ENCODE measurements at regions not wholly inside any gene's neighbourhood (a gene's known extent, or its start where the extent isn't known, plus 50 kb on each side); places are given as distances from the start of the nearest gene placed in this dataset.

GRCh38 chr1:70842562-70842961 lies 205.1 kb downstream of the PTGER3 start:
- TF ChIP-seq MAX (CRISPR knock-in tag; IDR thresholded peaks at IDR 0.05) (no peak), ZBTB21 (CRISPR knock-in tag; IDR thresholded peaks at IDR 0.05; ENCODE audit: borderline replicate concordance) (no peak), RORB (CRISPR knock-in tag; IDR thresholded peaks at IDR 0.05) (no peak), CTCF (IDR thresholded peaks at IDR 0.05) (no peak), TEAD4 (CRISPR knock-in tag; IDR thresholded peaks at IDR 0.05) (no peak)

Measured in WTC11 (cell line).